Osteocyte (in vitro differentiated cells): ENCODE measurements at regions not wholly inside any gene's neighbourhood (a gene's known extent, or its start where the extent isn't known, plus 50 kb on each side); places are given as distances from the start of the nearest gene placed in this dataset.

Experiments
- DNase-seq: peaks from one replicate; pipeline ENCODE4 v3.0.0; 2021; ENCODE audit warnings: mixed read lengths; ENCODE audit not compliant: unreplicated experiment; ENCODE audit errors: extremely low spot score
- H3K27ac Mint-ChIP-seq: one replicate; pipeline ENCODE4 v1.8.0; 2021; ENCODE audit warnings: mild to moderate bottlenecking, mixed read lengths; ENCODE audit not compliant: unreplicated experiment
- H3K27me3 Mint-ChIP-seq: one replicate; pipeline ENCODE4 v1.8.0; 2021; ENCODE audit warnings: mixed read lengths; ENCODE audit not compliant: unreplicated experiment
- H3K36me3 Mint-ChIP-seq: one replicate; pipeline ENCODE4 v1.8.0; 2021; ENCODE audit warnings: mixed read lengths; ENCODE audit not compliant: unreplicated experiment
- H3K4me1 Mint-ChIP-seq: one replicate; pipeline ENCODE4 v1.8.0; 2021; ENCODE audit warnings: mixed read lengths; ENCODE audit not compliant: unreplicated experiment
- H3K4me3 Mint-ChIP-seq: one replicate; pipeline ENCODE4 v1.8.0; 2021; ENCODE audit warnings: mild to moderate bottlenecking, moderate library complexity, mixed read lengths; ENCODE audit not compliant: unreplicated experiment
- H3K9me3 Mint-ChIP-seq: one replicate; pipeline ENCODE4 v1.8.0; 2021; ENCODE audit warnings: mixed read lengths; ENCODE audit not compliant: unreplicated experiment
- CTCF ChIP-seq: fragments of 200-600 bp; sonication (generic); IDR thresholded peaks from 2 replicates; pipeline ENCODE4 v1.5.0; 2021; ENCODE audit warnings: antibody characterized with exemption, mild to moderate bottlenecking, moderate library complexity

GRCh38 chr1:99173282-99173681 lies 91.0 kb upstream of the PLPPR4 start:
- no peak overlapping the region for H3K4me3 Mint-ChIP-seq

GRCh38 chr1:99173900-99174299 lies 90.4 kb upstream of the PLPPR4 start:
- no peaks in the 10 kb centered on the region for H3K4me1 Mint-ChIP-seq
- no peaks in the 10 kb centered on the region for H3K36me3 Mint-ChIP-seq
- no peak for TF ChIP-seq CTCF
- no peak for DNase-seq
- no peaks in the 10 kb centered on the region for H3K9me3 Mint-ChIP-seq
- no peak overlapping the region for H3K4me3 Mint-ChIP-seq
- H3K27ac Mint-ChIP-seq = no peak overlapping the region
- H3K27me3 Mint-ChIP-seq = peaks cover 34% of the 10 kb centered on the region

More at GRCh38 chr1:99173282-99173681, 91.0 kb upstream of the PLPPR4 start:
- Mint-ChIP-seq H3K27ac (no peak overlapping the region), H3K36me3 (no peaks in the 10 kb centered on the region), H3K9me3 (no peaks in the 10 kb centered on the region), H3K4me1 (no peaks in the 10 kb centered on the region), H3K27me3 (peaks cover 34% of the 10 kb centered on the region)
- TF ChIP-seq CTCF = no peak
- no peak for DNase-seq

GRCh38 chr1:99176753-99177152 lies 87.5 kb upstream of the PLPPR4 start:
- TF ChIP-seq CTCF = no peak

GRCh38 chr1:99177465-99177864 lies 86.8 kb upstream of the PLPPR4 start:
- Mint-ChIP-seq H3K4me1 (no peaks in the 10 kb centered on the region), H3K27me3 (peaks cover 31% of the 10 kb centered on the region), H3K36me3 (no peaks in the 10 kb centered on the region), H3K4me3 (no peak overlapping the region), H3K27ac (no peak overlapping the region), H3K9me3 (no peaks in the 10 kb centered on the region)
- no peak for DNase-seq
- TF ChIP-seq CTCF = peak; percentile 37

More at GRCh38 chr1:99176753-99177152, 87.5 kb upstream of the PLPPR4 start:
- no peak overlapping the region for H3K27ac Mint-ChIP-seq
- H3K4me1 Mint-ChIP-seq = no peaks in the 10 kb centered on the region
- no peaks in the 10 kb centered on the region for H3K9me3 Mint-ChIP-seq
- H3K36me3 Mint-ChIP-seq = no peaks in the 10 kb centered on the region
- H3K4me3 Mint-ChIP-seq = no peak overlapping the region
- no peak for DNase-seq
- H3K27me3 Mint-ChIP-seq = peaks cover 31% of the 10 kb centered on the region

GRCh38 chr1:99180343-99180808 lies 83.9 kb upstream of the PLPPR4 start:
- Mint-ChIP-seq H3K36me3 (no peaks in the 10 kb centered on the region), H3K9me3 (no peaks in the 10 kb centered on the region), H3K27ac (no peak overlapping the region), H3K4me3 (no peak overlapping the region), H3K27me3 (peaks cover 23% of the 10 kb centered on the region), H3K4me1 (no peaks in the 10 kb centered on the region)
- DNase-seq = no peak
- peak; percentile 90 for TF ChIP-seq CTCF
